HEK293 (cell line): ENCODE measurements at regions not wholly inside any gene's neighbourhood (a gene's known extent, or its start where the extent isn't known, plus 50 kb on each side); places are given as distances from the start of the nearest gene placed in this dataset.

Experiments used
- SP2 ChIP-seq: fragments of 450-650 bp; formaldehyde crosslinking; IDR thresholded peaks from 2 replicates; pipeline ENCODE4 v1.5.1; 2016; ENCODE audit warnings: missing biosample characterization, missing genetic modification characterization
- SP7 ChIP-seq: fragments of 450-650 bp; formaldehyde crosslinking; IDR thresholded peaks from 2 replicates; pipeline ENCODE4 v1.5.1; 2016; ENCODE audit warnings: missing biosample characterization, missing genetic modification characterization
- TCF7L2 ChIP-seq: IDR thresholded peaks from 2 replicates; pipeline ENCODE4 v1.6.1; 2011; ENCODE audit warnings: low read depth, mild to moderate bottlenecking, inconsistent platforms, low read length, moderate library complexity, borderline replicate concordance
- ZNF157 ChIP-seq: fragments of 450-650 bp; formaldehyde crosslinking; IDR thresholded peaks from 2 replicates; pipeline ENCODE4 v1.5.1; 2016; ENCODE audit warnings: missing biosample characterization, missing genetic modification characterization
- ZNF175 ChIP-seq: fragments of 450-650 bp; formaldehyde crosslinking; IDR thresholded peaks from 2 replicates; pipeline ENCODE4 v1.5.1; 2016; ENCODE audit warnings: missing biosample characterization, missing genetic modification characterization
- ZNF433 ChIP-seq: fragments of 450-650 bp; formaldehyde crosslinking; IDR thresholded peaks from 2 replicates; pipeline ENCODE4 v1.5.1; 2016; ENCODE audit warnings: missing biosample characterization, missing genetic modification characterization, low read depth
- ZNF530 ChIP-seq: fragments of 450-650 bp; formaldehyde crosslinking; IDR thresholded peaks from 2 replicates; pipeline ENCODE4 v1.5.1; 2016; ENCODE audit warnings: low read depth, missing biosample characterization, missing genetic modification characterization
- ZNF660 ChIP-seq: fragments of 450-650 bp; IDR thresholded peaks from 2 replicates; pipeline ENCODE4 v1.5.1; 2018; ENCODE audit warnings: missing biosample characterization, mild to moderate bottlenecking, missing genetic modification characterization
- ZNF785 ChIP-seq: fragments of 450-650 bp; formaldehyde crosslinking; IDR thresholded peaks from 2 replicates; pipeline ENCODE4 v1.5.1; 2016; ENCODE audit warnings: missing biosample characterization, missing genetic modification characterization
- TF ChIP-seq, protein P1 (sequence below): fragments of 450-650 bp; formaldehyde crosslinking; IDR thresholded peaks from 2 replicates; pipeline ENCODE4 v1.5.1; 2016; ENCODE audit warnings: missing biosample characterization, missing genetic modification characterization
- TF ChIP-seq, protein P2 (sequence below): fragments of 450-650 bp; formaldehyde crosslinking; IDR thresholded peaks from 2 replicates; pipeline ENCODE4 v1.5.1; 2016; ENCODE audit warnings: missing biosample characterization, missing genetic modification characterization
- TF ChIP-seq, protein P3 (sequence below): fragments of 450-650 bp; formaldehyde crosslinking; IDR thresholded peaks from 2 replicates; pipeline ENCODE4 v1.5.1; 2016; ENCODE audit warnings: missing biosample characterization, missing genetic modification characterization
- TF ChIP-seq, protein P4 (sequence below): fragments of 450-650 bp; formaldehyde crosslinking; IDR thresholded peaks from 2 replicates; pipeline ENCODE4 v1.5.1; 2016; ENCODE audit warnings: missing biosample characterization, missing genetic modification characterization

DNA sequence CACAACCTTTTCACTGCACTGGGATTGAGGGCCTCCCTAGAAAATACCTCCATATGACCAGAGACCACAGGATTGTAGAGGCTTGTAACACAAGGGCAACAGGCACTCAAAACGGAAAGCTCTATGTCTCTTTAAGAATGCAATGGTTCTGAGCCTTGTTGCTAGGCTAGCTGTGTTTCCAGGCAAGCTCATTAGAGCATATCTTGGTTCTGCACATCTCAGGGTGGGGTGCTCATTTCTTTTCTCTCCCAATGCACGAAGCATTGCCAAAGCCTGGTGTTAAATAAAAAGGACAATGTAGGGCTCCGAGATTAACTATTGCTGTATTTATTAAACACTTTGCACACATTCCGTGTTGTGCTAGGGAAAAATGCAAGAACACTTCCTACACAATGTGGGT is 315.9 kb downstream of the PRDM2 start:
- no peak for TF ChIP-seq TCF7L2
- TF ChIP-seq SP7 = no peak
- TF ChIP-seq, protein P1, sequence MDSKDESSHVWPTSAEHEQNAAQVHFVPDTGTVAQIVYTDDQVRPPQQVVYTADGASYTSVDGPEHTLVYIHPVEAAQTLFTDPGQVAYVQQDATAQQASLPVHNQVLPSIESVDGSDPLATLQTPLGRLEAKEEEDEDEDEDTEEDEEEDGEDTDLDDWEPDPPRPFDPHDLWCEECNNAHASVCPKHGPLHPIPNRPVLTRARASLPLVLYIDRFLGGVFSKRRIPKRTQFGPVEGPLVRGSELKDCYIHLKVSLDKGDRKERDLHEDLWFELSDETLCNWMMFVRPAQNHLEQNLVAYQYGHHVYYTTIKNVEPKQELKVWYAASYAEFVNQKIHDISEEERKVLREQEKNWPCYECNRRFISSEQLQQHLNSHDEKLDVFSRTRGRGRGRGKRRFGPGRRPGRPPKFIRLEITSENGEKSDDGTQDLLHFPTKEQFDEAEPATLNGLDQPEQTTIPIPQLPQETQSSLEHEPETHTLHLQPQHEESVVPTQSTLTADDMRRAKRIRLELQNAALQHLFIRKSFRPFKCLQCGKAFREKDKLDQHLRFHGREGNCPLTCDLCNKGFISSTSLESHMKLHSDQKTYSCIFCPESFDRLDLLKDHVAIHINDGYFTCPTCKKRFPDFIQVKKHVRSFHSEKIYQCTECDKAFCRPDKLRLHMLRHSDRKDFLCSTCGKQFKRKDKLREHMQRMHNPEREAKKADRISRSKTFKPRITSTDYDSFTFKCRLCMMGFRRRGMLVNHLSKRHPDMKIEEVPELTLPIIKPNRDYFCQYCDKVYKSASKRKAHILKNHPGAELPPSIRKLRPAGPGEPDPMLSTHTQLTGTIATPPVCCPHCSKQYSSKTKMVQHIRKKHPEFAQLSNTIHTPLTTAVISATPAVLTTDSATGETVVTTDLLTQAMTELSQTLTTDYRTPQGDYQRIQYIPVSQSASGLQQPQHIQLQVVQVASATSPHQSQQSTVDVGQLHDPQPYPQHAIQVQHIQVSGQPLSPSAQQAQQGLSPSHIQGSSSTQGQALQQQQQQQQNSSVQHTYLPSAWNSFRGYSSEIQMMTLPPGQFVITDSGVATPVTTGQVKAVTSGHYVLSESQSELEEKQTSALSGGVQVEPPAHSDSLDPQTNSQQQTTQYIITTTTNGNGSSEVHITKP (tag by site-specific recombination) = no peak
- TF ChIP-seq ZNF530 (tag by site-specific recombination) = no peak
- TF ChIP-seq, protein P2, sequence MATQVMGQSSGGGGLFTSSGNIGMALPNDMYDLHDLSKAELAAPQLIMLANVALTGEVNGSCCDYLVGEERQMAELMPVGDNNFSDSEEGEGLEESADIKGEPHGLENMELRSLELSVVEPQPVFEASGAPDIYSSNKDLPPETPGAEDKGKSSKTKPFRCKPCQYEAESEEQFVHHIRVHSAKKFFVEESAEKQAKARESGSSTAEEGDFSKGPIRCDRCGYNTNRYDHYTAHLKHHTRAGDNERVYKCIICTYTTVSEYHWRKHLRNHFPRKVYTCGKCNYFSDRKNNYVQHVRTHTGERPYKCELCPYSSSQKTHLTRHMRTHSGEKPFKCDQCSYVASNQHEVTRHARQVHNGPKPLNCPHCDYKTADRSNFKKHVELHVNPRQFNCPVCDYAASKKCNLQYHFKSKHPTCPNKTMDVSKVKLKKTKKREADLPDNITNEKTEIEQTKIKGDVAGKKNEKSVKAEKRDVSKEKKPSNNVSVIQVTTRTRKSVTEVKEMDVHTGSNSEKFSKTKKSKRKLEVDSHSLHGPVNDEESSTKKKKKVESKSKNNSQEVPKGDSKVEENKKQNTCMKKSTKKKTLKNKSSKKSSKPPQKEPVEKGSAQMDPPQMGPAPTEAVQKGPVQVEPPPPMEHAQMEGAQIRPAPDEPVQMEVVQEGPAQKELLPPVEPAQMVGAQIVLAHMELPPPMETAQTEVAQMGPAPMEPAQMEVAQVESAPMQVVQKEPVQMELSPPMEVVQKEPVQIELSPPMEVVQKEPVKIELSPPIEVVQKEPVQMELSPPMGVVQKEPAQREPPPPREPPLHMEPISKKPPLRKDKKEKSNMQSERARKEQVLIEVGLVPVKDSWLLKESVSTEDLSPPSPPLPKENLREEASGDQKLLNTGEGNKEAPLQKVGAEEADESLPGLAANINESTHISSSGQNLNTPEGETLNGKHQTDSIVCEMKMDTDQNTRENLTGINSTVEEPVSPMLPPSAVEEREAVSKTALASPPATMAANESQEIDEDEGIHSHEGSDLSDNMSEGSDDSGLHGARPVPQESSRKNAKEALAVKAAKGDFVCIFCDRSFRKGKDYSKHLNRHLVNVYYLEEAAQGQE (tag by site-specific recombination) = no peak
- no peak for TF ChIP-seq ZNF175 (tag by site-specific recombination)
- TF ChIP-seq, protein P3, sequence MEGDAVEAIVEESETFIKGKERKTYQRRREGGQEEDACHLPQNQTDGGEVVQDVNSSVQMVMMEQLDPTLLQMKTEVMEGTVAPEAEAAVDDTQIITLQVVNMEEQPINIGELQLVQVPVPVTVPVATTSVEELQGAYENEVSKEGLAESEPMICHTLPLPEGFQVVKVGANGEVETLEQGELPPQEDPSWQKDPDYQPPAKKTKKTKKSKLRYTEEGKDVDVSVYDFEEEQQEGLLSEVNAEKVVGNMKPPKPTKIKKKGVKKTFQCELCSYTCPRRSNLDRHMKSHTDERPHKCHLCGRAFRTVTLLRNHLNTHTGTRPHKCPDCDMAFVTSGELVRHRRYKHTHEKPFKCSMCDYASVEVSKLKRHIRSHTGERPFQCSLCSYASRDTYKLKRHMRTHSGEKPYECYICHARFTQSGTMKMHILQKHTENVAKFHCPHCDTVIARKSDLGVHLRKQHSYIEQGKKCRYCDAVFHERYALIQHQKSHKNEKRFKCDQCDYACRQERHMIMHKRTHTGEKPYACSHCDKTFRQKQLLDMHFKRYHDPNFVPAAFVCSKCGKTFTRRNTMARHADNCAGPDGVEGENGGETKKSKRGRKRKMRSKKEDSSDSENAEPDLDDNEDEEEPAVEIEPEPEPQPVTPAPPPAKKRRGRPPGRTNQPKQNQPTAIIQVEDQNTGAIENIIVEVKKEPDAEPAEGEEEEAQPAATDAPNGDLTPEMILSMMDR (tag by site-specific recombination) = no peak
- TF ChIP-seq, protein P4, sequence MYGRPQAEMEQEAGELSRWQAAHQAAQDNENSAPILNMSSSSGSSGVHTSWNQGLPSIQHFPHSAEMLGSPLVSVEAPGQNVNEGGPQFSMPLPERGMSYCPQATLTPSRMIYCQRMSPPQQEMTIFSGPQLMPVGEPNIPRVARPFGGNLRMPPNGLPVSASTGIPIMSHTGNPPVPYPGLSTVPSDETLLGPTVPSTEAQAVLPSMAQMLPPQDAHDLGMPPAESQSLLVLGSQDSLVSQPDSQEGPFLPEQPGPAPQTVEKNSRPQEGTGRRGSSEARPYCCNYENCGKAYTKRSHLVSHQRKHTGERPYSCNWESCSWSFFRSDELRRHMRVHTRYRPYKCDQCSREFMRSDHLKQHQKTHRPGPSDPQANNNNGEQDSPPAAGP (tag by site-specific recombination) = no peak
- no peak for TF ChIP-seq ZNF785
- TF ChIP-seq SP2 (tag by site-specific recombination) = no peak
- TF ChIP-seq ZNF433 (tag by site-specific recombination) = no peak
- no peak for TF ChIP-seq ZNF660
- TF ChIP-seq ZNF157 (tag by site-specific recombination) = no peak
